ENCODE measurements at regions not wholly inside any gene's neighbourhood (a gene's known extent, or its start where the extent isn't known, plus 50 kb on each side); places are given as distances from the start of the nearest gene placed in this dataset.

- no peak for TF ChIP-seq CTCF (IDR thresholded peaks at IDR 0.05; ENCODE audit: low read depth, low read length, missing control alignments)
- DNase-seq (ENCODE audit: extremely low read depth, low read depth), result no peak
- H3K4me3 ChIP-seq (replicated peaks; ENCODE audit: low read depth, low read length), result no peak overlapping the region
Observed at GRCh38 chr5:14983666-14984441, 112.3 kb upstream of the ANKH start.

DNA sequence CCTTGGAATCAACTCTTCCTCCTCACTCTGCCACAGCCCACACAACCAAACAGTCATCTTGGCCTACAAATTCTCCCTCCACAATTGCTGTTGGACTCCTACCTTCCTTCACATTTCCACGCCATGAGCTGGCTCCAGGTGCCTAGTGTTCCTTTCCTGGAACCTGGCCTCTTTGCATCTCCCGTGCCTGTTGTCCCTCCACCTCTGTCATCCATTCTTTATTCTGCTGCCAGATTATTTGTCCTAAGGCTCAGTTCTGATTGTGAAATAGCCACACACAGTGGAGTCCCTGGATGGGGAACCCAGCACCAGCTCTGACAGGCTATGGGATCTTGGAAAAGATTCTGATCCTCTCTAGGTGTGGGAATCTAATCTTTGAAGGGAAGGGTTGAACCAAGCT, 109.1 kb upstream of the ANKH start:
- no peak overlapping the region for H3K4me3 ChIP-seq (replicated peaks; ENCODE audit: low read depth, low read length)
- no peak for TF ChIP-seq CTCF (IDR thresholded peaks at IDR 0.05; ENCODE audit: low read depth, low read length, missing control alignments)
- no peak for DNase-seq (ENCODE audit: extremely low read depth, low read depth)

- no peak for TF ChIP-seq CTCF (IDR thresholded peaks at IDR 0.05; ENCODE audit: low read depth, low read length, missing control alignments)
- no peak for DNase-seq (ENCODE audit: extremely low read depth, low read depth)
- H3K4me3 ChIP-seq (replicated peaks; ENCODE audit: low read depth, low read length), result no peak overlapping the region
Observed at GRCh38 chr5:14977058-14977685, 105.6 kb upstream of the ANKH start.

GRCh38 chr5:14976486-14976885, 104.9 kb upstream of the ANKH start:
- H3K4me3 ChIP-seq (replicated peaks; ENCODE audit: low read depth, low read length), result no peak overlapping the region
- TF ChIP-seq CTCF (IDR thresholded peaks at IDR 0.05; ENCODE audit: low read depth, low read length, missing control alignments), result no peak
- no peak for DNase-seq (ENCODE audit: extremely low read depth, low read depth)

DNA sequence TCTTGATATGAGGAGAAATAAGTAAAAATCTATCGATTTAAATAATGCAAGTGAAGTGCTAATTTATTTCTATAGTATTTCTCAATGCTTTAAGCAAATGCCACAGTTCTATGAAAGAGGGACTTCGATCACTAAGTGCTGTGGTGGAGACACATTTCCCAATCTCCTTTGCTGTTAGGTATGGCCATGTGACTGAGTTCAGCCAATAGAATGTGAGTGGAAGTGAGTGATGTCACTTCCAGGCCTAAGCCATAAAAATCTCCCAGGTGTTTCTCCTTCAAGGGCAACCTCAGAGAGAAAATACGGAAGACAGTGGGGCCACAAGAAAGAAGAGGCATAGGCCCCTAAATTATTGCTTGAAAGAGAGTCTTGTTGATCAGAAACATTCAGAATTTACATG, 100.3 kb upstream of the ANKH start:
- DNase-seq (ENCODE audit: extremely low read depth, low read depth), result no peak
- no peak for TF ChIP-seq CTCF (IDR thresholded peaks at IDR 0.05; ENCODE audit: low read depth, low read length, missing control alignments)
- H3K4me3 ChIP-seq (replicated peaks; ENCODE audit: low read depth, low read length), result no peak overlapping the region

DNA sequence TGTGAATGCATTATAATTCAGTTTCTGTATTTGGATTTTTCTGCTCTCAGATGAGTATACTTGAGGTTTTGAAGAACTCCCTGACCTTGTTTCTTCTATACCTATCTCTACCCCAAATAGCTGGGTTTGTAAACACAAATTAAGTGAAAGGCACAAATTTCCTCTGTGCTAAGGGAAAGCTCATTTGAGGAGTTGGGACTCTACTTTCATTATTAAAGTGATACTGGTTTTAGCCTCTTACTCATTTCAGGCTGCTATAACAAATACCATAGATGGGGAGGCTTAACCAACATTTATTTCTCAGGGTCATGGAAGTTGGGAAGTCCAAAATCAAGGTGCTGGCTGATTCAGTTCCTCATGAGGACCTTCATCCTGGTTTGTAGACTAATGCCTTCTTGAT, 97.2 kb upstream of the ANKH start:
- no peak for TF ChIP-seq CTCF (IDR thresholded peaks at IDR 0.05; ENCODE audit: low read depth, low read length, missing control alignments)
- no peak overlapping the region for H3K4me3 ChIP-seq (replicated peaks; ENCODE audit: low read depth, low read length)
- no peak for DNase-seq (ENCODE audit: extremely low read depth, low read depth)
